HG03469 (cell line): ENCODE measurements at regions not wholly inside any gene's neighbourhood (a gene's known extent, or its start where the extent isn't known, plus 50 kb on each side); places are given as distances from the start of the nearest gene placed in this dataset.

ENCODE experiments used
- ATAC-seq: cut with Tn5 transposase; IDR thresholded peaks from one replicate; pipeline ENCODE4 v1.9.1; 2021; ENCODE audit warnings: mild to moderate bottlenecking, moderate library complexity, moderate number of reproducible peaks; ENCODE audit not compliant: unreplicated experiment

DNA sequence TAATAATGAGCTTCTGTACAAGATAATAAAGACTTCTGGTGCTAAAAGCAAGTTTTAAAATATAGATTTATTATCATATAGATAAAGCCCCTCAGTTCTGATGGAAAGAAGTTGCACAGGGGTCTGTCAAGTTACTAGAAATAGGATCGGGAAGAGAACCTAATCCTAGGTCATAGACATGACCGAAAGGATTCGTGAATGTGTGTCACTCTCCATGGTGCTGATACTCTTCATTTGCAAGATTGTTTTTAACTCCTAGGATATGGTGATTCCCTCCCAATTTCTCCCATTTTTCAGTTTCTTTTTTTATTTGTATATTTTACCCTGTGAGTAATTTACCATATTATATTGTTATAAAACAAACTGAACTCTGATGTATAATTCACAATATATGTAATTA, 58.9 kb upstream of the CTNNA2 start:
- no peak for ATAC-seq

DNA sequence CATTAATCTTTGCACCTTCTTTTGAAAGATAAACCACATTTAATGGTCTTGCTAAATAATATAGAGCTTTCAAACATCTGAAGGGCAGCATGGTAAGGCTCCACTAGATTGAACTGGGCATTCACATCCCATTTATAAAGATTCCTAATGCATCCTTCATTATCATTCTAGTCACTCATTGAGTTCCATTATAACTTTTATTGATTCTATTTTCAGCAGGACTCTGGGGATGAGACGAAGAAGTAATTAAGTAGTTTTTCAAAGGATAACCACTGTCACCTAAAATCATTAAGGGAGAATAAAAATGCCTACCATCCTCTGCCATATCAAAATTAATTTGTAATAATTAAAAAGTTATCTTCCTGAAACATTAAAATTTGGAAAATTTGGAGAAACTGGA, 60.2 kb upstream of the CTNNA2 start:
- ATAC-seq, result no peak

DNA sequence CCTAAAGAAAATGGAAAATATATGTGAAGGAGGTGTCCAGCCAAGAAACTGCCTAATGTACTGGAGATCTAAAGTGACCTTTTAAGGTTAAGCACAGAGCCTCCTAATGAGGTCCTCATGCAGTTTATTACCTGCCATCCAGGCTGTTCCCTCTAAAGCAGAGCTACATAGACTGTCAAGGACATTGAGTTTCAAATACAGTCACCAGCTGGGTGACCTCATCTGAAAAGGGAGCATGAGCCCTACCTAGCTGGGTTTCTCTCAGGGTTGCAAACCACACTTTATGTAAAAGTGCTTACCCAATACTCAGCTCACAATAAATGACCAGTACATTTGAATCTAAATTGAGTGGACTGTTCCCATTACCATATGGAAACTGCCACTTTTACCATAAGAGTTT, 65.4 kb upstream of the CTNNA2 start:
- ATAC-seq, result no peak

DNA sequence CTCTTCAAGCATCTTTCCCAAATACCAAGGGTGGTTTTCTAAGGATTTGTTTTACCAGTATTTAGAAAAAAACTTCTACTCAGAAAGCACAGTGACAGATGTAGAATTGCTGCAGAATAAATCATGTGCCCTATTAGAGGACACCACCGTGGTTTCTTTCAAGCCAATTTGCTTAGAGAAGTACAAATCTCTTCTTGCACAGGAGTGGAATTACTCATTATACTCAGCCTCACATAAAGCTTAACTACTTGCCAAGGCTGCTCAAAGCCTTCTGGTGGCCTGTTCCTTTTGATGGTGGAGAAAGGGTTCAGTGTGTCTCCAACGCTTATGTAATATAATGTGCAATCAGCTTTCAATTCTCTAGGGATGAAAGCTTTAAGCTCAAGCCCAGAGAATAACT, 66.5 kb upstream of the CTNNA2 start:
- ATAC-seq, result no peak

DNA sequence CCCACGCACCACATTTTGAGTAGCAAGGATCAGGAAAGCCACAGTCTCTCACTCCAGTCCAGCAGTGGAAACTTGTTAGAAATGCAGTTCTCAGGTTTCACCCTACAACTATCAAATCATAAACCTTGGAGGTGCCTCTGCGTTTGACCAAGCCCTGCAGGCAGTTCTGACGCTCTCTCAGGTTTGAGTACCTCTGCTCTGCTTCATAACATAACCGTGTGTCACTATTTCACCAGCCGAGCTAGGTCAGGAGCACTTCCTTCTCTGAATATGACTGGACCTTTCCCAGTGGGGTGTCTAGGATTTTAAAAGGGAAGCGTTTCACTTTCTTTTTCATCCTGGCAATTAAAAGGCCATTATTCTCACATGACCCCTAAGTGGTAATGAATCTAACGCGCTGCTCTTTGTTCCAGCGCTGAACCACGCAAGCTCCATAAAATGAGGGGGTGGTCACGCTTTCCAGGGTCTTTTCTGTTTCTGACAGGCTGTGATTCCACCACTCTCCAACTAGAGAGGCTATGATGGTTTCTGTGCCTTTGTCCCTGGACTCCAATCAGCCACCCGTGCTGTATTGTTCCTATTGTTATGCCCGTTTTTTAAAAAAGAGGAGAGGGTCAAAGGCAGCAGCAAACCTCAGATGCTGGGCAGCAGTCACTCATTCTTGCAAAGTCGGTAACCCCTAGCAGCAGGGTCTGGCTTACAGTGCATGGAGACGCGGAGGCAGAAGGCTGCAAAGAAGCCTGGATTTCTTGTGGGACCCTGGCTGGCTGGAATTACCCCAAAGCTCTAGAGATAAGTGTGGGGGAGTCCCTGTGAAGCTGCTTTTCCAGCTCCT, 75.2 kb upstream of the CTNNA2 start:
- no peak for ATAC-seq

DNA sequence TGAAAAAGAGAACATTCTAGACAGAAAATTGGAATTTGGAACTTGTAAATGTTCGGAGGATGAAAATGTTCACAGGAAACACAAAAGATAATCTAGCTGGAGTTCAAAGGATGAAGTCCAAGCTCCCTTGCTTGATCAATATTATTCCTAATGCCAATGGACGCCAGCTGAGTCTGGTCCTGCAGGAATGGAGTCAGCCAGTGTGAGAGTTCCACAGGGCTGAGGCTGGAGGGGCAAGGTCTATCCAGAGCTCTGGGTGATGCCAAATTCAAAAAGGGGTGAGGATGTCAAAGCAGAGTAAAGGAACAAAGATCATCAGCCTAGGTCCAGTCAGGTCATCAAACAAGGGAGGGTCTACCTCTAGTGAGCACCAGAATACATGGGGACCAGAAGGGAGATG, 78.5 kb upstream of the CTNNA2 start:
- ATAC-seq, result no peak

DNA sequence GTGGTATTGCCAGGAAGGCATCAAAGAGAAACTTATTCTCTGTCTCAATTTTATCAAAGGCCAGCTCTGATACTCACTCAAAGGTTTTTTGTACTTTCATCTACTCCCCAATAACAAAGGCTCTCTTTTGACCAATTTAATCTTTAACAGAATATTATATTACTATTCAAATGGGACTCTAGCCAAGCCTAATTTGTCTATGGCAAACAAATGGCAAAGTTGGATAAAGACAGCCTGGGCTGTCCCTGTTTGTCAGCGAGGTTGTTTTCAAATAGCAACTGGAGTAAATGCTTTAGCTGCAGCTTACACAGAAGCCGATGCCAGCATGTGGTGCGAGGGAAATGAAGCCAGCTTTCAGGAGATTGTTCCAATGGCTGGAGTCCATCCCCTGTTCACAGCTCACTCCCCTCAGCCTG, 80.1 kb upstream of the CTNNA2 start:
- ATAC-seq, result no peak

DNA sequence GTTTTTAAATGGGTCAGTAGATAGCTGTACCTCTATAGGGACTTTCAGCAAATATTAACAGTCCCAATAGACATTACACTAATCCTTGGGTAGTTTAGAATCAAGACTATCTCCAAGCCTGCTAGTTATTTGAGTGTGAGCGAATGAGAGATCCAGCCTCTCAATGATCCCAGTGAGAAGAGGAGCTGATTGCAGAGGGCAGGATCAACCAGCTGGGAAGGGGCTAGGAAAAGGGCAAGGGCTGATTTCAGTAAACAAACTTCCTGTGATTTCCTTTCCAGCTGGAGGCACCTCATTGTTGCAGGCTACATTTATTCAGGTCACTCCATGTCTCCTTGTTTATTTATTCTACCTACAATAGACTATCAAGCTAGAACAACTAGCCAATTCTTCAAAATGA, 84.1 kb upstream of the CTNNA2 start:
- no peak for ATAC-seq

DNA sequence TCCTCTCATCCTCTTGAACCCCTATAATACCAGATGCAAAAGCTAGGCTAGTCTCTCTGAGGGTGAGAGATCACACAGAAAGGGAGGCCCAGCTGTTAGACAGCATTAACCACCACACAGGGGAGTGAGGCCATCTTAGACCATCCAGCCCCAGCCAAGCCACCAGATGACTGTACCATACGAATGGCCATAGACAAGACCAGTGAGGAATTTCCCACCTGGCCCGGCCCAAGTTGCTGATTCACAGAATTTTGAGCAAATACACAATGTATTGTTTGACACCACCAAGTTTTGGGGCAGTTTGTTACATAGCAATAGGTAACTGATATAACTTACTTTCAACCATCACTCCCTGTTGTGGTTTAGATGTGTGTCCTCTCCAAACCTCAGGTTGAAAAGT, 98.2 kb upstream of the CTNNA2 start:
- no peak for ATAC-seq

DNA sequence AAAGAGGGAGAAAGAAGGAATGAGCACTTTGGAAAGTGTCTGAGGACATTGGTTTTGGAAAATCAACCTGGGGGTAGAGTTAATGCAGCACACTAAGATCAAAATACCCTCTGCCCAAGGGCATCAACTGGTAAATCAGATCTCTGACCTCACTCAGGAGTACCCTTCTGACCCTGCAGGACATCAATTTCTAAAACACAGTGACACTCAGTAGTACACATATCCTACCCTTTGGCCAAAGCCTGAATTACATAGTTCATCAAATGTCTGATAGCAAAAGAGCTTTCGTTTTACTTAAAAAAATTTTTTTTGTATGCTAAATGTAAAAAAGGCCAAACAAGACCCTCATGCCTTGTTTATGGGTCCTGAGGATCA, 118.4 kb upstream of the CTNNA2 start:
- ATAC-seq, result no peak

DNA sequence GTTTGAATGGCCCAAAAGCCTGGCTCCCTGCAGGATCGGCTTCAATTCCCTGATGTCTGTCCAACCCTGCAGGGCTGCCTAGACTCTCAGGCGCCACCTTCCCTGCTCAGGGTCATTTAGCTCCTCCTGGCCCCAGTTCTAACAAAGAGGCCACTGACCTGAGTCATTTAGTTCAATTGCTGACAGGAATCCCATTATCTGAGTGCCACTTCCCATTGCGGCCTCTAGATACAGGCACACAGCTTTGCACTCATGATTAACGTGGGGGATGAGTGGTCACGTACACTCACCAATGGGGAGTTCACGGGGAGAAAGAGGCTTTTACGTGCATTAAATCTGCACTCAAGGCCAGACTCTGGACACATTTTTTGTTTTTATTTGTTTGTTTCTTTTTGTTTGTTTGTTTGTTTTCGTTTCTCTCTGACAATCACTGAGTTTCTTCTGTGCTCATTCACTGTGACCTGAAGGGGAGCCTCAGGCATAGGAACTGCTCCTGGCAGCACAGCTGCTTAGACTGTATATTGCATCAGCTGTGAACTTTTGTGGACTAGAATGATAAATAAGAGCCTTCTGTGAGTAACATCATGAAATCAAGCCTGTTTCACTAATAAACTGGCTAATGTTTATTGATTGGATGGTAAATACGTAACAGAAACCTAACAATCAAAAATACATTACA, 118.9 kb upstream of the CTNNA2 start:
- no peak for ATAC-seq

DNA sequence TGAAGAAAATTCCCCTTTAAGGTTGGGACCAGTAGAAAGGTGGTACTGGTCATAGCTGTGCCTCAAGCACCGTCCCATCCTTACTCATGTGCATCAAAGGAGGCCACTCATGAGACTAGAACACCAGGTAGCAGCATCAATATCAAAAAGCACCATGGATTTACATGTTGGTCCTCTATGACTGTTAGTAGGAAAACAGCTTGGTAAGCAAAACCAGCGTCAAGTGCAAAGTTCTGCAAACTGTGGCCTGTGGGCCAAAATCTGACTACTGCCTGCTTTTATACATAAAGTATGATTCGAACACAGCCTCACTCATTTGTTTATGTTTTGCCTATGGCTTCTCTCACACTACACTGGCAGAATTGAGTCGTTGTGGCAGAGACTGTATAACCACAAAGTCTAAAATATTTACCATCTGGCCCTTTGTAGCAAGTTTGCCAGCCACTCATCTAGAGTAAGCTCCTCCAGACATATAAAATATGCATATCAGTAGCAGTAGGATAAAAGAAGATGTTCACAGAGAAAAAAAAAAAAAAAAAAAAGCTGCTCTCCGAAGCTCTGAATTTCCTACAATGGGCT, 119.7 kb upstream of the CTNNA2 start:
- ATAC-seq, result no peak

DNA sequence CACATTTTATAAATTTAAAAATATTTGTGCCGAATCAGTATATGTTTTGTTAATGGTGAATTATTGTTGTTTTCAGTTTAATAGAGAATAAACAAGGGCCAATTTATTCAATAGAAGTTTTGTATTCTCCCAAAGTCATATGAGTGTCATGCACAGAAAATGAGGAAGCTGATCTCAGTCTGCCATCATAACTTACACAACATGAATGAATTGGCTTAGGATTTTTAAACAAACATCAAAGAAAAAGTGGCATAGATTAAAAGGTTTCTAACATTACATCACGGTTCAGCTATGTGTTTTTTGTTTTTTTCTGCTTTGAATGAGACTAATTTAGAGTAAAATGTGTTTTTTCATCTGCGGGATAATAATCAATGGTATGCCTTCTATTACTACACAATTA, 123.4 kb upstream of the CTNNA2 start:
- ATAC-seq, result no peak

DNA sequence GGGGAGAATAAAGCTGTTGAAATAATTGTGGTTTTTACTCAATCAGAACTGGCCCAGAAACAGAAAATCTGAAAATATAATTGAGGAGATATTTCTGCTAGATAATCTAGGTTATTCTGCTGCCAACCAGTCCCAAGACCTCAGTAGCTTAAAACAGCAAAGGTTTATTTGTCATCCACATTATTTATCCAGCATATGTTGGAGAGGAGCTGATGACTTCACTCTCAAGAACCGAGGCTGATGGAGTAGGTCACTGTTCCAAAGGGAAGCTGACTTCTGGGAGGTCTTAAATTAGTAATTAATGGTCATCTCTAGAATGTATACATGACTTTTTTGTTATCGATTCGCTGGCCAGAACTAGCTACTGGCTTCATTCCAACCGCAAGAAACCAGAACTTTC, 124.8 kb upstream of the CTNNA2 start:
- no peak for ATAC-seq

DNA sequence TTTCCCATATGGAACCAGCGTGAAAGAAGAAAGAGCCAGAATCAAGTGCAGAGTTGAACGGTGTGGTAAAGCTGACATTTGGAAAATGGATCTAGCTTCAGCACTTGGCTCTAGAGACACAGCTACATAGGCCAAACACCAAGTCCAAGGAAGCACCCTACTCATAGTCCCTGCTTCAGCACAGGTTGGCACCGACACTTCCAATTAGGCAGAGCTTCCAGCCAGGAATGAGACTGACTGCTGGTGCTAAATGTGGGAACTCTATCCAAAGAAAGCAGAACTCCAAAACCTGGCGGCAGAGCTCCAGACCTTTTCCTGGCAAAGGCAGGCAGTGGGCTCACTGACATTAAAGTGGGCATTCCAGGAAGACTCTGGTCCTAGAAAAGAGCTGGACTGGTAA, 125.4 kb upstream of the CTNNA2 start:
- ATAC-seq, result no peak

DNA sequence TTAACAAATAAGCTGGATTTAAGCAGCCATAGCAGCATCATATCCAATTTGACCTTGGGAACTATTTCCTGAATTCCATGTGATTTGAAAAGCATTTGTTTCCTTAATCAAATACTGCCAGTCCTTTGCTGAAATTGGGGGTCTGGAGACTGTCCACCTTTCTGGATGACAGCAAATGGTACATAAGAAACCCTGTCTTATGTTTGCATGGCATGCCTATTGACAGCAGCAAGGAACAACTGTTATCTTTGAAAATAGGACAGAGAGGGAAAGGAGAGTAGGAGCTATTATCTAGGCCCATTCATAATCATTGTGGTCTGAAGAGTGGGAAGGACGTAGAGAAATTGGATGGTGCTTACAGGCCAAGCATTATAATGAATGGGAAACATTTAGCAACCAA, 129.2 kb upstream of the CTNNA2 start:
- ATAC-seq, result no peak

DNA sequence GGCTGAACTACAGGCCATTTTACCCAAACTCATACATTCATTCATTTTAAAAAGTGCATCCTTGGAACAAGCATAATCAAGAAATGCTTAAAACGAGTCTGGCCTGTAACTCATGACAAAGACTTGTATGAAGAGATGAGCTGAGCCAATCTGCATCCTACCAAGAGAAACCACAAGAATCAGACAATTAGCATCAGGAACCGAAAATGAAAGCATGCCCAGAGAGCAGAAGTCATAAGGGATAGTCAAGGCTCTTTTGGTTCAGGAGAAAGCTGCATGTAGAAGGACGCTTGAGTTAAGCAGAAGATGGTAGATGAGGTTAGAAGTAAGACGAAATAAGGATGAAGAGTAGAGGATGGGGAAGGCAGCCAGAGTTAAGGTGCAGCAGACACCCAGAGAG, 137.0 kb upstream of the CTNNA2 start:
- ATAC-seq, result no peak

DNA sequence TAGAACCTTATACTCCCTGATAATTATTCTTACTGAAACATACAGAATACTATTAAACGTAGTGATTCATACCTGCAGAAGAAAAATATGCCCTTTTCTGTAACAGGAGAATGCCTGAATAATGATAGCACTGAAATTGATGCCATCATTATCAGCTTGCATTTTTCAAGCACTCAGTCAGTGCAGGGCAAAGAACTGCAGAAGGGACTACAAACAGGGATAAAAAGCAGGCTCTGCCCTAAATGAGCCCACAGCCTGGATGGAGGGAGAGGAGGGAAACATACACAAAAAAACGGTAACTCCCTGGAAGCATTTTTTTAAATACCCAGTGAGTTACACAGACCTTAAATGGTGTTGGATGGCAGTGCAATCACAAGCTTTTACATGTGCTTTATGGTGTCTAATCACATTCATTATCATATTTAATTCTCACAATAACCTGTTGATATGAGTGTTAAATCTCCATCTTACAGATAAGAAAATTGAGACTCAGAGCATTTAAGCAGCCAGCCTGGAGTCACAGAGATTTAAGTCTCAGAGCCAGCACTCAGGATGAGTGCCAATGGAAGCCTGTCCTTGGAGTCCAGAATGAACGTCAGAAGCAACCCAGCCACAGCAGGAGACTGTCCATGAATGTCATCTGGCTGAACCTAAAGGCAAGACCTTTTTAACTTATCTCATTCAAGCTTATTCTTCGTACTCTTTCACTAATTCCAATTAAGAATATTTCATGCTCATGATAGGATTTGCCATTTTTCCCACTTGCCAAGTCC, 139.3 kb upstream of the CTNNA2 start:
- ATAC-seq, result no peak

DNA sequence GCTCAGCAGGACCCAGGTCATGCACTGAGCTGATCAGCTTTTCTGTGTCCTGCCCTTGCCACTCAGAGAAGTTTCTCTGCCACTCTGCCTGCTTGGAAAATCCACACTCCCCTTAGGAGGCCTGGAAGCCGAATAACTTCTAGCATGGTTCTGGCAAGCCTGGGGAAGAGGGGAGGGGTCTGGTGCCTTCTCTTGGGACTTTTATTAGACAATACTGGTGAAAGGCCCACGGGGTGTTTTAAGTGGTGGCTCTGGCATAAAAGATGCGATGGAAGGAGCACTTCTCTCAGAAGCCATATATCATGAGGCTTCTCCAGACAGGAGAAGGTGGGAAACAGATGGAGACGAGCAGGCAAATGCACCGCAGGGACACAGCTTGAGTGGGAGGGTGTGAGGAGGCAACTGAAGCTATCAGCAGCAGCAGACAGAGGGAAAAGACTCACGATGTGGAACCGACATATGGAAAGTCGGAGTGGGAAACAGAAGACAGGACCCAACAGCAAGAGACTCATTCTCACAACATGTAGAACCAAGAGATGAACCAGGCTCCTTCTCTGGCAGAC, 141.8 kb upstream of the CTNNA2 start:
- ATAC-seq, result no peak

DNA sequence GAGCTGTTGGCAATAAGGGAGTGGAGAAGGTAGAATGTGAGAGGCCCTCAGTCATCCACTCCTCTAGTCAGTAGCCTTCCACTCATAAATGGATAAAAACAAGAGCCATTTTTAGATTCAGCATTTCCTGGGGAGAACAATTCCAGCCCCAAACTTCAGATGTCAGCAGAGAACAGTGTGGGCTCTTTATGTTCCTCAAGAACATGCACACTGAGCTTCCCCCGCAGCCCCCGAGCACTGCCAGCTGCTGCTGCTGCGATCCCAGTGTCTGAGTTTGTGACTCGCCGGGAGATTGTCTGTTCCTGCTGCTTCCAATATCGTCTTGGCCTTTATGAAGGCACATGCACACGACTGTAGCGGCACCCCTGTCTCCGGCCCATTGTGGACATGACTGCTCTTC, 143.7 kb upstream of the CTNNA2 start:
- no peak for ATAC-seq

DNA sequence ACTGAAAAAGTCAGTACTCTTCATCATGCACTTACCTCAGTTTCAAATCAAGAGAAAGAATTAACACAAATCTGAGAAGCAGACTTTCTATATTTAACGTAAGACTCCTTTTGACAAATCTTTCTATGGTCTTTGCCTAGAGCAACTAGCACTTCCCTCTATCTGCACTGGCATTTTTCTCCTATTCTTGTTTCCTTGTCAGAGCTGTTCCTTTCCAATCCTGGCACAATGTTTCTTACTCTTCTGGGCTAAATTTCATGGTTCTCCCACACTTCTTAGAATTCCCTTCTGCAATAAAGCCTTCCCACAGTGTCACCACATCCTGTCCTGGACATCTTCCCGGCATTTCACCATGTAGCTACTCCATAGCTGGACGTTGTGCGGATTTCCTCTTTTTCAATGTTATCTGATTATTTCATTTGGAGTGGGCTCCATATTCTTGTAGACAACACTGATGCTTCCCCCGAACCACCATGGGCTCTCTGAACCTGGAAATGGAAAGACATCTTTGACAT, 144.7 kb upstream of the CTNNA2 start:
- ATAC-seq, result no peak
